NK-92 (cell line): ENCODE measurements at regions not wholly inside any gene's neighbourhood (a gene's known extent, or its start where the extent isn't known, plus 50 kb on each side); places are given as distances from the start of the nearest gene placed in this dataset.

Source experiments
- DNase-seq: peaks from one replicate; lab custom pipeline; 2025; ENCODE audit not compliant: unreplicated experiment; lab: John Stamatoyannopoulos, UW

DNA sequence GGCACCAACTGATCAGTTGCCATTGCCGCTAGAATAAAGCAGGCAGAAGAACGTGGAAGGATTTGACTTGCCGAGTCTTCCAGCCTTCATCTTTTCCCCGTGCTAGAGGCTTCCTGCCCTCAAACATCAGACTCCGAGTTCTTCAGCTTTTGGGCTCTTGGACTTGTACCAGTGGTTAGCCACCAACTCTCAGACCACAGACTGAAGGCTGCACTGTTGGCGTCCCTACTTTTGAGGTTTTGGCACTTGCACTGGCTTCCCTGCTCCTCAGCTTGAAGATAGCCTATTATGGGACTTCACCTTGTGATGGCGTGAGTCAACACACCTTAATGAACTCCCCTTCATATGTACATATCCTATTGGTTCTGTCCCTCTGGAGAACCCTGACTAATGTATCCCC, 57.3 kb upstream of the KCND2 start:
- no peak for DNase-seq

DNA sequence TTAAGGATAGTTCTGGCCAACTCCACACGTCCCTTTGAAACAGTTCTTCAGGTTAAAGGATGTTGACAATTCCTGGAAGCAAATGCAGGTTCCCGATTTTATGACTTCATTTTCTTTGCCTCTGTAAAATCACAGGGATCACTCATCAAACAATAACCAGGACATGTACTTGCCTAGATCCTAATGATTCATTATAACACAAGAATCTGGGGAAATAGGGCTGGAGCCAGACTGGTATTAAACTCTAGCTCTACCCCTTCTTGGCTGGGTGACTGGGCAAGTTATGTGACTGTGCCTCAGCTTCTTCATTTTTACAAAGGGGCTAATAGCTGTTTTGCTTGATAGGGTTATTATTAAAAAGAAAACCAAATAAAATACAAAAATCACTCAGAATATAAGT, 56.0 kb upstream of the KCND2 start:
- no peak for DNase-seq

DNA sequence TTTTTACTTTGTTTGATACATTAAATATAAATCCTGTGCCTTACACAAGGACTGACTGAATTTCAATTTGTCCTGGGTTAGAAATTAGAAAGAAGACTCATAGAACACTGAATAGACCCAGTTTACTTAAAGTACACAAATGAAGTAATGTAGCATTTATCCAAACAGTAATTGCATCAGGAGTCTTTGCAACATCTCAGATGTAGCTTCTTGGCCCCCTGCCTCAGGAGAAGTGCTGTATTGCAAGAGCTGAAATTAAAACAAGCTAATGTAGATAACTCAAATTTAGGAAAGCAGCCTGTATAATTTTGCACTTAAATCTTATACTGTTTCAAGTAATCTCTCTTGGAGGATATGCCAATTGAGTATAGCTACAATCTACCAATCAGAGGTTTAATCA, 54.3 kb upstream of the KCND2 start:
- DNase-seq, result no peak

DNA sequence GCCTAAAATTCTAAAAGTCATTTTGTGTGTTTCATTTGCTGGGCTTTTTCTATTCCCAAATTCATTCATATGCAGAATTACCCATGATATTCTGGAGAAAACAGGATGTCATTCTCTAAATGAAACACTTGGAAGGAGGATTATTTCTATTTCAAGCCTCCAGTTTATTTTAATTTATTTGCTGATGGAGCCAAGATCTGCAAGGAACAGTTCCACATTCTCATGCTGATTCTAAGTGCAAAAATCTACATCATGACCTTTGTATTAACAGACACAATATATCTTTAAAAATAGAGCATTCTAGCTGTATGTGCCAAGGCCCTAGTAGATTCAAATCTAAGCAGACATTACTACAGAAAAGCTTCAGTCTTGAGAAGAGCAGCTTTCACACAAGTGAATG, 51.3 kb upstream of the KCND2 start:
- DNase-seq, result no peak
